ENCODE measurements at regions not wholly inside any gene's neighbourhood (a gene's known extent, or its start where the extent isn't known, plus 50 kb on each side); places are given as distances from the start of the nearest gene placed in this dataset.

GRCh38 chr13:86052141-86052540, 252.9 kb upstream of the SLITRK6 start:
- Histone ChIP-seq H3F3A (ENCODE audit: low read depth) (no peaks in the 10 kb centered on the region), H3K27me3 (no peaks in the 10 kb centered on the region), H3K27ac (no peak overlapping the region), H3K4me2 (no peak overlapping the region), H3K79me2 (ENCODE audit: low read depth) (no peaks in the 10 kb centered on the region), H4K20me1 (ENCODE audit: low read depth) (no peaks in the 10 kb centered on the region), H2AFZ (replicated peaks) (no peak overlapping the region), H3K9ac (no peak overlapping the region), H3K36me3 (no peaks in the 10 kb centered on the region), H3K9me3 (ENCODE audit: low read depth) (no peaks in the 10 kb centered on the region), H3K4me1 (no peaks in the 10 kb centered on the region), H3K4me3 (no peak overlapping the region)
- Mint-ChIP-seq H3K27me3 (ENCODE audit: insufficient read depth, low read depth) (no peaks in the 10 kb centered on the region), H3K36me3 (peaks cover 4% of the 10 kb centered on the region), H3K27ac (no peak overlapping the region), H3K9me3 (peaks cover 7% of the 10 kb centered on the region), H3K4me1 (peaks cover 7% of the 10 kb centered on the region), H3K4me3 (no peak overlapping the region)
- no peak for TF ChIP-seq EZH2phosphoT487 (IDR thresholded peaks at IDR 0.05)
- no peak for TF ChIP-seq EZH2 (IDR thresholded peaks at IDR 0.05)
- TF ChIP-seq, protein P1, sequence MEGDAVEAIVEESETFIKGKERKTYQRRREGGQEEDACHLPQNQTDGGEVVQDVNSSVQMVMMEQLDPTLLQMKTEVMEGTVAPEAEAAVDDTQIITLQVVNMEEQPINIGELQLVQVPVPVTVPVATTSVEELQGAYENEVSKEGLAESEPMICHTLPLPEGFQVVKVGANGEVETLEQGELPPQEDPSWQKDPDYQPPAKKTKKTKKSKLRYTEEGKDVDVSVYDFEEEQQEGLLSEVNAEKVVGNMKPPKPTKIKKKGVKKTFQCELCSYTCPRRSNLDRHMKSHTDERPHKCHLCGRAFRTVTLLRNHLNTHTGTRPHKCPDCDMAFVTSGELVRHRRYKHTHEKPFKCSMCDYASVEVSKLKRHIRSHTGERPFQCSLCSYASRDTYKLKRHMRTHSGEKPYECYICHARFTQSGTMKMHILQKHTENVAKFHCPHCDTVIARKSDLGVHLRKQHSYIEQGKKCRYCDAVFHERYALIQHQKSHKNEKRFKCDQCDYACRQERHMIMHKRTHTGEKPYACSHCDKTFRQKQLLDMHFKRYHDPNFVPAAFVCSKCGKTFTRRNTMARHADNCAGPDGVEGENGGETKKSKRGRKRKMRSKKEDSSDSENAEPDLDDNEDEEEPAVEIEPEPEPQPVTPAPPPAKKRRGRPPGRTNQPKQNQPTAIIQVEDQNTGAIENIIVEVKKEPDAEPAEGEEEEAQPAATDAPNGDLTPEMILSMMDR (IDR thresholded peaks at IDR 0.05) = no peak
- DNase-seq (ENCODE audit: low spot score) = no peak

GRCh38 chr13:86051134-86052103, 252.2 kb upstream of the SLITRK6 start:
- Histone ChIP-seq H2AFZ (replicated peaks) (peak overlapping the region; percentile 79), H3K9ac (no peak overlapping the region), H3K27ac (no peak overlapping the region), H3F3A (ENCODE audit: low read depth) (no peaks in the 10 kb centered on the region), H3K9me3 (ENCODE audit: low read depth) (no peaks in the 10 kb centered on the region), H4K20me1 (ENCODE audit: low read depth) (no peaks in the 10 kb centered on the region), H3K27me3 (no peaks in the 10 kb centered on the region), H3K4me2 (no peak overlapping the region), H3K79me2 (ENCODE audit: low read depth) (no peaks in the 10 kb centered on the region), H3K36me3 (no peaks in the 10 kb centered on the region), H3K4me3 (no peak overlapping the region), H3K4me1 (no peaks in the 10 kb centered on the region)
- no peak overlapping the region for H3K27ac Mint-ChIP-seq
- TF ChIP-seq EZH2phosphoT487 (IDR thresholded peaks at IDR 0.05) (no peak), EZH2 (IDR thresholded peaks at IDR 0.05) (no peak)
- TF ChIP-seq, protein P1 (IDR thresholded peaks at IDR 0.05) = no peak
- H3K4me3 Mint-ChIP-seq = no peak overlapping the region
- no peaks in the 10 kb centered on the region for H3K27me3 Mint-ChIP-seq (ENCODE audit: insufficient read depth, low read depth)
- H3K4me1 Mint-ChIP-seq = peaks cover 7% of the 10 kb centered on the region
- peaks cover 7% of the 10 kb centered on the region for H3K9me3 Mint-ChIP-seq
- peaks cover 4% of the 10 kb centered on the region for H3K36me3 Mint-ChIP-seq
- no peak for DNase-seq (ENCODE audit: low spot score)

DNA sequence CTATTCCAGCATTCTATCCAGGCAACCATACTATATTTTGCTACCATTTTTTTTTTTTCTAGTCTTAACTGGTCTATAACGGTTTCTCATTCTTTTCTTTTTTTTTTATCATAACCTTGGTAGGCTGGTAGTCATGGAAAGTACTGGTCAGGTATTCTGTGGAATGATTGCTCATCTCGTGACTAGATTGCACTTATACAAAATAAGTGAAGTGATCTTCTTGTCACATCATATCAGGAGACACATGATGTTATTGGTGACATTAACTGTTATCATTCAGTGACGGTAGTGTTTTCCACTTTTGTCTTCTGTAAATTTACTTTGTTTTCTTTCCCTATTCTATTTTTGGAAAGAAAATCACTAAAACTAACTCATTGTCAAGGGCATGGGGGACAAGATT, 239.3 kb upstream of the SLITRK6 start:
- H3K36me3 Mint-ChIP-seq = no peaks in the 10 kb centered on the region
- no peak overlapping the region for H3K9ac ChIP-seq
- no peaks in the 10 kb centered on the region for H3K4me1 Mint-ChIP-seq
- H3K36me3 ChIP-seq = no peaks in the 10 kb centered on the region
- H3K79me2 ChIP-seq (ENCODE audit: low read depth) = no peaks in the 10 kb centered on the region
- no peaks in the 10 kb centered on the region for H3K4me1 ChIP-seq
- H3F3A ChIP-seq (ENCODE audit: low read depth) = no peaks in the 10 kb centered on the region
- no peak overlapping the region for H3K27ac ChIP-seq
- H3K4me2 ChIP-seq = no peak overlapping the region
- no peak overlapping the region for H3K4me3 ChIP-seq
- no peaks in the 10 kb centered on the region for H4K20me1 ChIP-seq (ENCODE audit: low read depth)
- H2AFZ ChIP-seq (replicated peaks) = no peak overlapping the region
- no peaks in the 10 kb centered on the region for H3K9me3 ChIP-seq (ENCODE audit: low read depth)
- H3K27me3 Mint-ChIP-seq (ENCODE audit: insufficient read depth, low read depth) = no peaks in the 10 kb centered on the region
- H3K27me3 ChIP-seq = no peaks in the 10 kb centered on the region
- H3K4me3 Mint-ChIP-seq = no peak overlapping the region
- TF ChIP-seq, protein P1 (IDR thresholded peaks at IDR 0.05) = no peak
- TF ChIP-seq EZH2phosphoT487 (IDR thresholded peaks at IDR 0.05) = no peak
- no peak for TF ChIP-seq EZH2 (IDR thresholded peaks at IDR 0.05)
- DNase-seq (ENCODE audit: low spot score) = no peak
- H3K27ac Mint-ChIP-seq = no peak overlapping the region
- peaks cover under 1% of the 10 kb centered on the region for H3K9me3 Mint-ChIP-seq

Measured in neural progenitor cell (in vitro differentiated cells).